Nephron (organoid): ENCODE measurements at regions not wholly inside any gene's neighbourhood (a gene's known extent, or its start where the extent isn't known, plus 50 kb on each side); places are given as distances from the start of the nearest gene placed in this dataset.
A peak's percentile ranks its signal among the peaks of the same experiment; 100 is the strongest.

Experiments
- H3K27ac Mint-ChIP-seq, 3 experiments: 2 replicates each; pipeline ENCODE4 v1.8.0; 2020; ENCODE audit warnings: mixed read lengths in 3 of 3, mild to moderate bottlenecking in 2 of 3, moderate library complexity in 1 of 3
- H3K27me3 Mint-ChIP-seq: 2 replicates; pipeline ENCODE4 v1.8.0; 2021; ENCODE audit warnings: low read depth, mild to moderate bottlenecking, moderate library complexity, mixed read lengths
- H3K36me3 Mint-ChIP-seq: 2 replicates; pipeline ENCODE4 v1.8.0; 2020; ENCODE audit warnings: low read depth, mixed read lengths
- H3K4me1 Mint-ChIP-seq: 2 replicates; pipeline ENCODE4 v1.8.0; 2020; ENCODE audit warnings: mixed read lengths
- H3K4me3 Mint-ChIP-seq, 3 experiments: 2 replicates each; pipeline ENCODE4 v1.8.0; 2020; ENCODE audit warnings: mild to moderate bottlenecking in 3 of 3, mixed read lengths in 3 of 3, moderate library complexity in 2 of 3
- H3K9me3 Mint-ChIP-seq: 2 replicates; pipeline ENCODE4 v1.8.0; 2020; ENCODE audit warnings: mixed read lengths
- TF ChIP-seq, protein P1 (sequence below), 3 experiments: fragments of 200-600 bp; sonication (generic); IDR thresholded peaks; one replicate each; pipeline ENCODE4 v1.5.0; 2021; ENCODE audit warnings: antibody characterized with exemption in 3 of 3; ENCODE audit not compliant: unreplicated experiment in 3 of 3

DNA sequence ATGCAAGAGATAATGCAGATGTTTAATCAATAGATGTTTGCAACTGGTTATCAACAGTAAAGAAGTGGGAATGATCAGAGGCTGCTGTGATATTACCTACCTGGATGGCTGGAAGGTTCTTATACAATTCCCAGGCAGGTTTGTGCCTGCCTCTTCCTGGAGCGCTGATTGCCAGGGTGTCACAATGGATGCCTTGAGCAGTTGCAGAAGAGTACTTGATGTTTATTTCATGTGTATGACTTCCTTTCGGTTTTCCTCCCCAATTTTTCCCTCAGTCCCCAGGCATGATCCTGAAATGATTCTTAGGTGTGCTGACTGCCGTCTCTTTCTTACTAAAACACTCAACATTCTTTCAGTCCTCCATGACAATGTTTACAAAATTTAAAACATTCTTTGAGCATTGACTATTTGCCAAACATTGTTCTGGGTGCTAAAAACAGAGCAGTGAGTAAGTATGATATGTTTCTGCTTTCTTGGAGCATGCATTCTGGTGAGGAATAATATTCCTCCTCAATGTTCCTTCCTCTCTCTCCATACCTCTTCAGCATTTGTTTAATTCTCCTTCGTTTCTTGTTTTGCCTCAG lies 416.6 kb upstream of the TRIB2 start:
- Mint-ChIP-seq H3K27ac (no peak overlapping the region), H3K4me1 (peaks cover 21% of the 10 kb centered on the region), H3K9me3 (no peaks in the 10 kb centered on the region), H3K4me3 (no peak overlapping the region), H3K27me3 (peaks cover 4% of the 10 kb centered on the region), H3K36me3 (no peaks in the 10 kb centered on the region)
- TF ChIP-seq, protein P1, sequence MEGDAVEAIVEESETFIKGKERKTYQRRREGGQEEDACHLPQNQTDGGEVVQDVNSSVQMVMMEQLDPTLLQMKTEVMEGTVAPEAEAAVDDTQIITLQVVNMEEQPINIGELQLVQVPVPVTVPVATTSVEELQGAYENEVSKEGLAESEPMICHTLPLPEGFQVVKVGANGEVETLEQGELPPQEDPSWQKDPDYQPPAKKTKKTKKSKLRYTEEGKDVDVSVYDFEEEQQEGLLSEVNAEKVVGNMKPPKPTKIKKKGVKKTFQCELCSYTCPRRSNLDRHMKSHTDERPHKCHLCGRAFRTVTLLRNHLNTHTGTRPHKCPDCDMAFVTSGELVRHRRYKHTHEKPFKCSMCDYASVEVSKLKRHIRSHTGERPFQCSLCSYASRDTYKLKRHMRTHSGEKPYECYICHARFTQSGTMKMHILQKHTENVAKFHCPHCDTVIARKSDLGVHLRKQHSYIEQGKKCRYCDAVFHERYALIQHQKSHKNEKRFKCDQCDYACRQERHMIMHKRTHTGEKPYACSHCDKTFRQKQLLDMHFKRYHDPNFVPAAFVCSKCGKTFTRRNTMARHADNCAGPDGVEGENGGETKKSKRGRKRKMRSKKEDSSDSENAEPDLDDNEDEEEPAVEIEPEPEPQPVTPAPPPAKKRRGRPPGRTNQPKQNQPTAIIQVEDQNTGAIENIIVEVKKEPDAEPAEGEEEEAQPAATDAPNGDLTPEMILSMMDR (IDR thresholded peaks at IDR 0.05; ENCODE audit: unreplicated experiment in 3 of 3), result no peak

DNA sequence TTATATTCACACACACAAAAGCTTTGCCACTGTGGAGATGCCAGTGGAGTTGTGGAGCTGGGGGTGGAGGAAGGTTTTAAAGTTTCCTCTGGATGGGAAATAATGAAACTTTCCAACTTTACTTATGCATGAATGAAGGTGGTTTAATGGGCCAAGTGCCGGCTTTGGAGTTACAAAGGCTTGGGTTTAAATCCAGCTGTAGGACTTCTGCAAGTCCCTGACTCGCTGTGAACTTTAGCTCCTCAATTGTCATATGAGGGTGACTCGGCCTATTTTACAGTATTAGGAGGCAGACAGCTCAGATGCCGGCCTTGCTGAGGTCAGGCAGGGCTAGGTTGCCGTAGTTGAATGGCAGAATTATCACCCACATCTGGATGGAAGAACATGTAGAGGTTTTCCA lies 415.8 kb upstream of the TRIB2 start:
- H3K4me1 Mint-ChIP-seq, result peaks cover 23% of the 10 kb centered on the region

DNA sequence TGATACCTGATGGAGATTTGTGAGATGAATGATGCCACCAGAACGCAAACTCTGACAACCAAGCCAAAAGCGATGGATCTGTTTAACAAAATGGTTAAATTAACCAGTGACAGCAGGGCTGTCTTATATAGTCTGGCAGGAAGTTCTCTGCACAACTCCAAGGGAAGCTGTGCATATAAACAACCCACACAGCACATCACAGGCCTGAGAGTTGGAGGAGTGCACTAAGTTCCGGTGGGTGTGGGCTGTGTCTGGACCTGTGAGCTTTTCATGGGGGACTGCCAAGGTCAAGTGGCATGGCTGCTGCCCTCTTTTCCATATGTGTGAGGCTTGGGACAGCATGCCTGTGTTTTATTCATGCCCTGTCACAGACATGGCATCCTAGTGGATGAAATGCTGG lies 414.6 kb upstream of the TRIB2 start:
- peaks cover 4% of the 10 kb centered on the region for H3K27me3 Mint-ChIP-seq
- no peak overlapping the region for H3K4me3 Mint-ChIP-seq
- TF ChIP-seq, protein P1 (IDR thresholded peaks at IDR 0.05; ENCODE audit: unreplicated experiment in 3 of 3), result no peak
- no peak overlapping the region for H3K27ac Mint-ChIP-seq
- H3K4me1 Mint-ChIP-seq, result peaks cover 23% of the 10 kb centered on the region
- no peaks in the 10 kb centered on the region for H3K36me3 Mint-ChIP-seq
- no peaks in the 10 kb centered on the region for H3K9me3 Mint-ChIP-seq

More for the DNA sequence above, 415.8 kb upstream of the TRIB2 start:
- H3K4me3 Mint-ChIP-seq, result no peak overlapping the region
- no peaks in the 10 kb centered on the region for H3K36me3 Mint-ChIP-seq
- H3K27me3 Mint-ChIP-seq, result peaks cover 4% of the 10 kb centered on the region
- peak overlapping the region in 1 of 3 experiments; percentile 23 for H3K27ac Mint-ChIP-seq
- no peaks in the 10 kb centered on the region for H3K9me3 Mint-ChIP-seq
- TF ChIP-seq, protein P1 (IDR thresholded peaks at IDR 0.05; ENCODE audit: unreplicated experiment in 3 of 3), result no peak

DNA sequence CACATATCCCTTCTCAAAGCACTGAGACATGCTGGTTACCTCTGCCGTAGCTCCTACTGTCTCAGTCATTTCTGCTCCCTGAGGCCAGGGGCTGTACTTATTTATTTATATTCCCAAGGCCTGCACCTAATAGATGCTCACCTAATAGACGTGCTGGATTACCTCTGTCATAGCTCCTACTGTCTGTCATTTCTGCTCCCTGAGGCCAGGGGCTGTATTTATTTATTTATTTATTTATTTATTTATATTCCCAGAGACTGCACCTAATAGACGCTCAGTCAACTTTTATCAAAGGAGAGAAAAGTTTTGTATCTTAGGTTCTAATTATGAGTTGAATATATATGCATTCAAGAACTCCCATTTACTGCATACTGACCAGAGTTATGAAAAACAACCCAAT lies 414.0 kb upstream of the TRIB2 start:
- Mint-ChIP-seq H3K4me1 (peaks cover 23% of the 10 kb centered on the region), H3K9me3 (no peaks in the 10 kb centered on the region), H3K27me3 (peaks cover 4% of the 10 kb centered on the region), H3K36me3 (no peaks in the 10 kb centered on the region), H3K4me3 (no peak overlapping the region), H3K27ac (peak overlapping the region in 1 of 3 experiments; percentile 77)
- TF ChIP-seq, protein P1 (IDR thresholded peaks at IDR 0.05; ENCODE audit: unreplicated experiment in 3 of 3), result no peak

DNA sequence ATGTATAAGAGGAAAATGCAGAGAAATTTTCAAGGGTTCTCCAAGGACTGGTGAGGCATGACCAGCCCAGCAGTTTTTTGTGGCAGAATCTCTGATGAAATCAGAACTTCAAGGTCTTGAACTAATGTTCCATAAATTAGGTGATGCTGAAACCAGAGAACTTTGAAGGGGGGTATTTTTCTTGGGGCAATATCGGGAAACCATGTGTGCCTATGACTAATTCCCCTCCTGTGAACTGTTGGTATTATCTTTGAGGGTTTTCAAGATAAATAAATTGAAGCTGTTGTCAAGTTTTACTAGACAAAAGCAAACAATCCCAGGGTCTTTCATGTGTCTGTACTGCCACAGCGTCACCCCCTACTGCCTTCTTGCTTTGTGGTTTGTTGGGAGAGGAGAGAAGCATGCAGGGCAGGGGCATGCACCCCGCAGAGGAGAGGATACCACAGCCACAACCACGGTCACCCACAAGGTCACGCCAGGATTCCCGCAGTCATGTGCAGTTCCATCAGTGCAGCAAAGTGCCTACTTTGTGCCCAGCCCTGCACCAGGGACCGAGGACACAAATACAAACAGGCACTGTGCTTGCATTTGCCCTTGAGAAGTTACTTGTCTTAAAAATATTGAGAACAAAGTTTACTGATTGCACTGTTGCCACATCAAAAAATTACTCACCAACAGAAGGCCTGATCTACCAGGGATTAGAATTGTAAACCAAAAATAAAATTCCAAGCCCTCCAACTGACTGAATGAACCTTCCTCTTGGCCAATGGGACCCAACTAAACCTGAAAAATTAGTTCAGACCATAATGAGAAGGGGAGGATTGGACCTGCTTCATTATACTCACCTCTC lies 413.3 kb upstream of the TRIB2 start:
- Mint-ChIP-seq H3K27me3 (peaks cover 4% of the 10 kb centered on the region), H3K27ac (peak overlapping the region in 2 of 3 experiments; percentile 9 to 77), H3K9me3 (no peaks in the 10 kb centered on the region), H3K4me3 (no peak overlapping the region), H3K36me3 (no peaks in the 10 kb centered on the region), H3K4me1 (peaks cover 23% of the 10 kb centered on the region)
- TF ChIP-seq, protein P1 (IDR thresholded peaks at IDR 0.05; ENCODE audit: unreplicated experiment in 3 of 3), result no peak
